GM23248 (cell line): ENCODE measurements at regions not wholly inside any gene's neighbourhood (a gene's known extent, or its start where the extent isn't known, plus 50 kb on each side); places are given as distances from the start of the nearest gene placed in this dataset.

ENCODE experiments used
- EZH2 ChIP-seq: fragments of 200-600 bp; sonication (generic); IDR thresholded peaks from 2 replicates; pipeline ENCODE4 v1.6.1; 2018; ENCODE audit warnings: antibody characterized with exemption, mild to moderate bottlenecking; ENCODE audit not compliant: insufficient read depth, poor library complexity, severe bottlenecking
- EZH2phosphoT487 ChIP-seq: fragments of 200-600 bp; sonication (generic); IDR thresholded peaks from 2 replicates; pipeline ENCODE4 v1.6.1; 2018; ENCODE audit warnings: antibody characterized with exemption, moderate library complexity, mild to moderate bottlenecking, low read depth; ENCODE audit not compliant: insufficient read depth

GRCh38 chr2:78710632-78711375 lies 314.7 kb upstream of the REG3G start:
- TF ChIP-seq EZH2 (no peak), EZH2phosphoT487 (no peak)
